Stimulated activated naive CD4-positive, alpha-beta T cell treated with Interleukin-2 at 50 U/mL for 16 hours (primary cell): ENCODE measurements at regions not wholly inside any gene's neighbourhood (a gene's known extent, or its start where the extent isn't known, plus 50 kb on each side); places are given as distances from the start of the nearest gene placed in this dataset.

Experiments
- DNase-seq: peaks from one replicate; lab custom pipeline; 2025; lab: John Stamatoyannopoulos, UW

GRCh38 chr6:144834426-144835038, 549.4 kb downstream of the UTRN start:
- DNase-seq, result no peak

- no peak for DNase-seq
These were observed 550.3 kb downstream of the UTRN start for GRCh38 chr6:144835322-144835973.

DNA sequence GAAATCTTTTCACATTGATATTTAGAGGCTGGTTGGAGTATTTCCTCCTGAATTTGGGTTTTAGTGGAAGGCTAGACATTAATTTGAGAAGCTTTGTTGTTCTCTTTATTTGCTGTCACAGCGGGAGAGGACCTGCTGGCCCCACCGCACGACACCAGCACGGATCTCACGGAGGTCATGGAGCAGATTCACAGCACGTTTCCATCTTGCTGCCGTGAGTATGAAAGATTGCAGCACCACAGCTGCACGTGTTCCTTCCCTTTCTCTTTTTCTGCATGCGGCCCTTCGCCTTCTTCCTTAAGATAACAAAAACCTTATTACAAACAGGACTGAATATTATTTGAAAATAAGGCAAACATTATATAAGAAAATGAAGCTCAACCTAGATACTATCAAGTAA, 555.5 kb downstream of the UTRN start:
- no peak for DNase-seq

DNA sequence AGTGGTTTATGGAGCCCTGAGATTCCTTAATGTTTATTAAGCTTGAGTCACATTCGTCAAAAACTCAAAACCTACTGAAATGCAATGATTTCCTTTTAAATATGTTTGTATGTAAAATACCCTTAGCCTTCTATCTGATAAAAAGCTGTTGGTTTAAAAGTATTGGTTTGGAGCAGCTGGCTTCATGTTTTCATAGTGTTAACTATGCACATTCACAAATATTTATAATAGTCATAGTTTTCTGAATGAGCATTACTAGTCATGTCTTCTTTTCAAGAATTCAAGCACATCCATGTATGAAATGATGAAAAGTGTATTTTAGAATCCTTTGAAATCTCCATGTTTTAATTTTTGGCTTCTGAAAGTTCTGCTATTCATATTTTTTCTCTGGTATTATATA, 558.6 kb downstream of the UTRN start:
- no peak for DNase-seq

DNA sequence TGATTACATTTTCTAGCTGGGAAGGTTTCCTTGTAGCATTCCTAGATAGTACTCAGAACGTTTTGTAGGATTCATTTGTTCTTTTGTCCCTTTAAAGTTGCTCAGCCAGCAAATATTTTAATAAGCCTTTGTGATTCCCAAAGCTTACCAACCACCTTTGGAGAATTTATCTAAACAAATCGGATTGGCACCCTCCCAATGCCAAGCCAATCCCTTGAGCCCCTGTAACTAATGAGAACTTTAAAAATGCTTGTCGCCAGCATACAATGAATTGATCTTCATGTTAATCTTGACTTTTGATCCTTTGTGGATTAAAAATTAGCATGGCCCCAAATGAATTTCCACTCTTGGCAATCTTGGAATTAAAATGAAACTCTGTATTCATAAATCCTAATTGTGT, 559.5 kb downstream of the UTRN start:
- no peak for DNase-seq

- no peak for DNase-seq
These were observed 560.1 kb downstream of the UTRN start for GRCh38 chr6:144845186-144845585.

- no peak for DNase-seq
These were observed 562.8 kb downstream of the UTRN start for GRCh38 chr6:144847916-144848315.

- no peak for DNase-seq
These were observed 564.8 kb downstream of the UTRN start for GRCh38 chr6:144849920-144850319.

DNA sequence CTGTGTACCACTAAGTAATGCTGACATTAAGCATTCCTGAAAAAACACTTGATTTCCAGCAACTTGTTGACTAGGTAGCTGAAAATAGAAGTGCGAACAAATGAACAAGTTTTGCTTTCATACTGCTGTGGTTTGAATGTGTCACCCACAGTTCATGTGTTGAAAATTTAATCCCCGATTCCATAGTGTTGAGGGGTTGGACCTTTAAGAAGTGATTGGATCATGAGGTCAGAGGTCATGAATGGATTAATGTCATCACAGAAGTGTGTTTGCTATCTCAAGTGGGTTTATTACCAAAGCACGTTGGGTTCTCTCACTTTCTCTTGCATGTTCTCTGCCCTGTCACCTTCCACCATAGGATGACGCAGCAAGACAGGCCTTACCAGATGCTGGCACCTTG, 568.5 kb downstream of the UTRN start:
- no peak for DNase-seq

DNA sequence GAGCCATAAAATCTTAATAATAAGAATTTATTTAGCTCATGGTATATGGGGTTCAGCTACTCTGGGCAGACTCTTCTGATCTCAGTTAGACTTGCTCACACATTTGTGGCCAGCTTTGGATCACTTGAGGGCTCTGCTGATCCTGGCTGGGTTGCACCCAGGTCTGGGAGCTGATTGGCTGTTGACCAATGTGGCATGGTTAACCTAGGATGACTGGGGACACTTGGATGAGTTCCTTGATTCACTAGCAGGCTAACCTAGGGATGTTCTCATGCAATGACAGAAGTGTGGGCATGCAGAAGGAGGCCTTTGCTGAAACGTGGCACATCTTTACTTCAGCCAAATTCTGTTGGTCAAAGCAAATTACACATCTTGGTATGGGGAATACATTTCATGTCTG, 569.5 kb downstream of the UTRN start:
- DNase-seq, result no peak

GRCh38 chr6:144855375-144855774, 570.2 kb downstream of the UTRN start:
- no peak for DNase-seq

- DNase-seq, result no peak
These were observed 570.8 kb downstream of the UTRN start for GRCh38 chr6:144855812-144856531.

GRCh38 chr6:144856622-144857021, 571.5 kb downstream of the UTRN start:
- no peak for DNase-seq

- no peak for DNase-seq
These were observed 572.0 kb downstream of the UTRN start for GRCh38 chr6:144857086-144857485.

DNA sequence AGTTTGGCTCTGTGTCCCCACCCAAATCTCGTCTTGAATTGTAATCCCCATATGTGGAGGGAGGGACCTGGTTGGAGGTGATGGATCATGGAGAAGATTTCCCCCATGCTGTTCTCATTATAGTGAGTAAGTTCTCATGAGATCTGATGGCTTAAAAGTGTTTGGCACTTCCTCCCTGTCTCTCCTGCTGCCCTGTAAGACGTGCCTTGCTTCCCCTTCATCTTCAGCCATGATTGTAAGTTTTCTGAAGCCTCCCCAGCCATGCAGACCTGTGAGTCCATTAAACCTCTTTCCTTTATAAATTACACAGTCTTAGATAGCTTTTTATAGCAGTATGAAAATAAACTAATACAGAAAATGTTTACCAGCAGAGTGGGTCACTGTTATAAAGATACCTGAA, 577.6 kb downstream of the UTRN start:
- no peak for DNase-seq

DNA sequence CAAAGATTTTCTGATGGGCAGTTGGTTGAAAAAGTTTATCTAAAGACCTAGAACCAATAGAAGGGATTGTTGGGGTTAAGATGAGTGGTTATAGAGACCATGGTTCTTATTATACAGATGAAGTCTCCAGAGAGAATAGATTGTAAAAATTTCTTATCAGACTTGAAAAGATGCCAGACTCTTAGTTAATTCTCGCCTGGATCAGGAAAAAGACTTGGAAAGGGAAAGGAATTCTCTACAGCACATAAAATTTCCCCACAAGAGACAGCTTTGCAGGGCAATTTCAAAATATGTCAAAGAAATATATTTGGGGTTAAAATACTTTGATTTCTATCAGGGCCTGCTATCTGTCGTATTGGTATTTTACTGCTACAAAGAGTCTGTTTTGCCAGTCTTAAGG, 582.6 kb downstream of the UTRN start:
- no peak for DNase-seq

- DNase-seq, result no peak
These were observed 585.6 kb downstream of the UTRN start for GRCh38 chr6:144870782-144871181.

GRCh38 chr6:144873623-144874378, 588.7 kb downstream of the UTRN start:
- DNase-seq, result no peak

GRCh38 chr6:144876689-144877088, 591.6 kb downstream of the UTRN start:
- DNase-seq, result no peak

- DNase-seq, result no peak
These were observed 592.0 kb downstream of the UTRN start for GRCh38 chr6:144877118-144877517.

- no peak for DNase-seq
These were observed 593.4 kb downstream of the UTRN start for GRCh38 chr6:144878577-144878976.

DNA sequence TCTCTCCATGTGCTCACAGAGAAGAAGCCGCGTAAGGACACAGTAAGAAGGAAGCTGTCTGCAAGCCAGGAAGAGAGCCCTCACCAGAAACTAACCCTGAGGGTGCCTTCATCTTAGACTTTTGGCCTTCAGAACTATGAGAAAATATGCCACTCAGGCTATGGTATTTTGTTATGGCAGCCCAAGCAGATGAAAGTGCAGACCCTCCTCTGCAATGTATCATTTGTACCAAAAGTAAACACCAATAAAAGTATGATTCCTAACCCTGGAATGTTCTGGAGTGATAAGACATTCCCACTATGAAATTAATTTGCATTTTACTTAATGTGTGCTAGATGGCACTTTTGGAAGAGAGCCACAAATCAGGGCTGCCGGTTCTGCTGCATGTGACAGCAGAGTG, 594.3 kb downstream of the UTRN start:
- DNase-seq, result no peak

DNA sequence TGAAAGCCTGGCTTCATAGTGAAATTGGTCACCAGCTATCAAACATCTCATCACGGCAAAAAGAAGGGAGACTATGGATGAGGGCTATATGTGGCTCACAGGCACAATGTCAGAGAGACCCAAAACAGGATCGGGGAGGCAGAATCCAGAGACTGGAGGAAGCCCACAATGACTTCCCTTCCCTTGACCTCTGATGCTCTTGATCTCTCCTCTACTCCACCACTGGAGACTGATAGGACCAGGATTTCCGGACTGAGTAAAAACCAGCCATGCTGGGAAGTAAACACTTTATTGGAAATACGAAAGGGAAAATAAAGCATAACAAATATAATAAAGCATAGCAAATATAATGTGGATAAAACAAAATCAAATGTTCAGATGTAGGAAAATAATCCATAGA, 597.3 kb downstream of the UTRN start:
- DNase-seq, result no peak
